Ascending aorta (tissue), 2 donors: ENCODE measurements at regions not wholly inside any gene's neighbourhood (a gene's known extent, or its start where the extent isn't known, plus 50 kb on each side); places are given as distances from the start of the nearest gene placed in this dataset.

Experiments used
- DNase-seq, 2 donors: peaks; one replicate each; pipeline ENCODE4 v3.0.0-alpha.2; 2019; ENCODE audit warnings: low spot score in 2 of 2
- H3K27ac ChIP-seq, 2 donors: fragments of 200-600 bp; sonication (generic); one replicate each; pipeline ENCODE4 v1.5.1; 2016 to 2017; ENCODE audit warnings: mild to moderate bottlenecking in 1 of 2
- H3K27me3 ChIP-seq: fragments of 200-600 bp; sonication (generic); one replicate; pipeline ENCODE4 v1.5.1; 2017
- H3K36me3 ChIP-seq, 2 donors: fragments of 200-600 bp; sonication (generic); one replicate each; pipeline ENCODE4 v1.5.1; 2016
- H3K4me1 ChIP-seq, 2 donors: fragments of 200-600 bp; sonication (generic); one replicate each; pipeline ENCODE4 v1.5.1; 2016 to 2017; ENCODE audit warnings: mild to moderate bottlenecking in 1 of 2
- H3K4me3 ChIP-seq, 2 donors: fragments of 200-600 bp; sonication (generic); one replicate each; pipeline ENCODE4 v1.5.1; 2016 to 2017; ENCODE audit warnings: mild to moderate bottlenecking in 1 of 2
- H3K9me3 ChIP-seq, 2 donors: fragments of 200-600 bp; sonication (generic); one replicate each; pipeline ENCODE4 v1.5.1; 2016
- intact Hi-C: fragments of 100-400 bp; cut with DNase I; formaldehyde crosslinking; loops from one replicate; pipeline ENCODE4 v1.15.1; 2023
- TF ChIP-seq, protein P1 (sequence below), 3 experiments: fragments of 200-600 bp in 2 of 3; fragments of 450-650 bp in 1 of 3; sonication (generic) in 2 of 3; IDR thresholded peaks; one replicate each; pipeline ENCODE4 v1.5.1; 2016 to 2019; ENCODE audit warnings: antibody characterized with exemption in 3 of 3, mild to moderate bottlenecking in 1 of 3, moderate library complexity in 1 of 3

DNA sequence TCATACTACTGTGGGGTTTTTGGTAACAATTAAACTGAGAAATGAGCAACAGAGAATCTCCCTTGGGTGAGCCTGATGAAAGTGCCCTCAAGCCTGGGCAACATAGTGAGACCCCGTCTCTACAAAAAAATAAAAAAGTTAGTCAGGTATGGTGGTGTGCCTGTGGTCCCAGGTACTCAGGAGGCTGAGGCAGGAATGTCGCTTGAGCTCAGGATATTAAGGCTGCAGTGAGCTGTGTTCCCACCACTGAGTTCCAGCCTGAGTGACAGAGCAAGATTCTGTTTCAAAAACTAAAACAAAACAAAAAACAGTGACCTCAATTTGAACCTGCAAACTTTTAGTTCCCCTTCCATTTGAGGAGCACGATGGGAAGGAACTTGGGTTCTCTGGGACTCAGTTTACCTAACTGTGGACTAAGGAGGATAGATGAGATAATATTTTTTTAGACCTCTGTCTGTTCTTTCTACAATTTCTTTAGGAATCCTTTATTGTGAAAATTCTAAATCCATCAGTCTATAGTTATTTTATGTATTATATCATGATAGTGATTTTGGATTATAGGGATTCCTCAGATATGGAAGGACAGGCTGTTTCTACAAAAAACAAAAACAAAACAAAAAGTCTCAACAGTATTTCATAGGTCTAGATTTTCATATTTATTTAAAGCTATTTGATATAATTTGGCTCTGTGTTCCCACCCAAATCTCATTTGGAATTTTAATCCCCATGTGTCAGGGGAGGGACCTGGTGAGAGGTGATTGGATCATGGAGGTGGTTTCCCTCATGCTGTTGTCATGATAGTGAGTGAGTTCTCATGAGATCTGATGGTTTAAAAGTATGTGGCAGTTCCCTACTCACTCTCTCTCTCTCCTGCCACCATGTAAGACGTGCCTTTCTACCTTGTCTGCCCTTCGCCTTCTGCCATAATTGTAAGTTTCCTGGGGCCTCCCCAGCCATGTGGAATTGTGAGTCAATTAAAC, 178.6 kb downstream of the MYCN start:
- Histone ChIP-seq H3K27me3 (no peaks in the 10 kb centered on the region), H3K27ac (no peak overlapping the region), H3K36me3 (no peaks in the 10 kb centered on the region), H3K9me3 (no peaks in the 10 kb centered on the region), H3K4me3 (no peak overlapping the region), H3K4me1 (no peaks in the 10 kb centered on the region)
- DNase-seq = no peak
- TF ChIP-seq, protein P1, sequence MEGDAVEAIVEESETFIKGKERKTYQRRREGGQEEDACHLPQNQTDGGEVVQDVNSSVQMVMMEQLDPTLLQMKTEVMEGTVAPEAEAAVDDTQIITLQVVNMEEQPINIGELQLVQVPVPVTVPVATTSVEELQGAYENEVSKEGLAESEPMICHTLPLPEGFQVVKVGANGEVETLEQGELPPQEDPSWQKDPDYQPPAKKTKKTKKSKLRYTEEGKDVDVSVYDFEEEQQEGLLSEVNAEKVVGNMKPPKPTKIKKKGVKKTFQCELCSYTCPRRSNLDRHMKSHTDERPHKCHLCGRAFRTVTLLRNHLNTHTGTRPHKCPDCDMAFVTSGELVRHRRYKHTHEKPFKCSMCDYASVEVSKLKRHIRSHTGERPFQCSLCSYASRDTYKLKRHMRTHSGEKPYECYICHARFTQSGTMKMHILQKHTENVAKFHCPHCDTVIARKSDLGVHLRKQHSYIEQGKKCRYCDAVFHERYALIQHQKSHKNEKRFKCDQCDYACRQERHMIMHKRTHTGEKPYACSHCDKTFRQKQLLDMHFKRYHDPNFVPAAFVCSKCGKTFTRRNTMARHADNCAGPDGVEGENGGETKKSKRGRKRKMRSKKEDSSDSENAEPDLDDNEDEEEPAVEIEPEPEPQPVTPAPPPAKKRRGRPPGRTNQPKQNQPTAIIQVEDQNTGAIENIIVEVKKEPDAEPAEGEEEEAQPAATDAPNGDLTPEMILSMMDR (IDR thresholded peaks at IDR 0.05) = no peak
- intact Hi-C loops = no loop called here

DNA sequence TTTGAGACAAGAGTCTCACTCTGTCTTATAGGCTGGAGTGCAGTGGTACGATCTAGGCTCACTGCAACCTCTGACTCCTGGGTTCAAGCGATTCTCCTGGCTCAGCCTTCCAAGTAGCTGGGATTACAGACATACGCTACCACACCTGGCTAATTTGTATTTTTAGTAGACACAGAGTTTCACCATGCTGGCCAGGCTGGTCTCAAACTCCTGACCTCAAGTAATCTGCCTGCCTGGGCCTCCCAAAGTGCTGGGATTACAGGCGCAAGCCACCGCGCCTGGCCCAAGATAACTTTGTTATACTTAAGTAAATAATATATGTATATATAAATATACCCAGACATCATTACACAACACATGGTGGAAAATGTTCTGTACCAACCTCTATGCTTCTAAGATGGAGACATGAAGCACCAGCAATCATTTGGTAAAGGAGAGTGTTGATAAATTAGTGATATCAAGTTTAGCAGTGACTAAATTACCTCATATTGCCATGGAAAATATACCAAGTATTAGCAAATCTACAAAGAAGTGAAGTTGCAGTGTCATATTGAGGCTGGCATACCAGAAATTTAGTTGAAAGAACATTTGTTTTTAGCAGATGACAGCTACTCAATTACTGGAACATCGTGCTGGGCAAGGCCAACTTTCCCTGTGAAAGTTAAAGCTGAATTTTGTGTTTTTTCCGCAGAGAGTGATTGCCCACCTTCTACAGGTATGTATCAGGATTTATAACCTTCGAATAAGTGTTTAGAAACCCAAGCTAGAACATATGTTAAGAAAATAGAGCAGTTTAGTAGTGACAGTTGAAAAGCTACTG, 177.7 kb downstream of the MYCN start:
- Histone ChIP-seq H3K4me3 (no peak overlapping the region), H3K4me1 (no peaks in the 10 kb centered on the region), H3K9me3 (no peaks in the 10 kb centered on the region), H3K36me3 (no peaks in the 10 kb centered on the region), H3K27me3 (no peaks in the 10 kb centered on the region), H3K27ac (no peak overlapping the region)
- TF ChIP-seq, protein P1 (IDR thresholded peaks at IDR 0.05) = no peak
- no peak for DNase-seq
- intact Hi-C loops = no loop called here

DNA sequence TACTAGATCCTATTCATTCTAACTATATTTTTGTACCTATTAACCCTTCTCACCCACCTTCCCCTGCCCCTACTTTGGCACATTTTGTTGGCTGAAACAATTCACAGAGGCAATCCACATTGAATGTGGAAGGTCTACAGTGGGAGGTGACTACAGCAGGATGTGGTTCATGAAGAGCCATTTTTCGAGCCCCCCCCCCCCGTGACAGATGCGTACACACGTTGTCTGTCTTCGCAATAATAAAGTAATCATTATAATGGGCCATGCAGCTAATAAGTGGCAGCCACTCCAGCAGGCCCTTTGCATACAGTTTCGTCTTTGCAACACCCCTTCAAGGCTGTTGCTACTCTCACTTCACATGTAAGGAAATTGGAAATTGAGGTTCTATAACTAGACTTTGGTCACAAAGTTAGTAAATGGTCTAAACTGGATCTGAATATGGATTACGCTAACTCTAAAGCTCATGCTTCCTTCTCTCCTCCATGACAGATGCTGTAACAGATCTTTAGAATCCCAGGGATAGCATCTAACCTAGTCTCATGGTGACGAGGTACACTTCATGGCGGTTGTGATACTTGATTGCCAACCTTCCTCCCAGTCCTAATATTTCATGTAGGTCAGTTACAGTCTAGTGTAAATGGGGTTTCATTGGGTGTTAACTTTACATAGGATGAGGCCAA, 176.8 kb downstream of the MYCN start:
- DNase-seq = no peak
- TF ChIP-seq, protein P1 (IDR thresholded peaks at IDR 0.05) = no peak
- intact Hi-C loops = no loop called here

DNA sequence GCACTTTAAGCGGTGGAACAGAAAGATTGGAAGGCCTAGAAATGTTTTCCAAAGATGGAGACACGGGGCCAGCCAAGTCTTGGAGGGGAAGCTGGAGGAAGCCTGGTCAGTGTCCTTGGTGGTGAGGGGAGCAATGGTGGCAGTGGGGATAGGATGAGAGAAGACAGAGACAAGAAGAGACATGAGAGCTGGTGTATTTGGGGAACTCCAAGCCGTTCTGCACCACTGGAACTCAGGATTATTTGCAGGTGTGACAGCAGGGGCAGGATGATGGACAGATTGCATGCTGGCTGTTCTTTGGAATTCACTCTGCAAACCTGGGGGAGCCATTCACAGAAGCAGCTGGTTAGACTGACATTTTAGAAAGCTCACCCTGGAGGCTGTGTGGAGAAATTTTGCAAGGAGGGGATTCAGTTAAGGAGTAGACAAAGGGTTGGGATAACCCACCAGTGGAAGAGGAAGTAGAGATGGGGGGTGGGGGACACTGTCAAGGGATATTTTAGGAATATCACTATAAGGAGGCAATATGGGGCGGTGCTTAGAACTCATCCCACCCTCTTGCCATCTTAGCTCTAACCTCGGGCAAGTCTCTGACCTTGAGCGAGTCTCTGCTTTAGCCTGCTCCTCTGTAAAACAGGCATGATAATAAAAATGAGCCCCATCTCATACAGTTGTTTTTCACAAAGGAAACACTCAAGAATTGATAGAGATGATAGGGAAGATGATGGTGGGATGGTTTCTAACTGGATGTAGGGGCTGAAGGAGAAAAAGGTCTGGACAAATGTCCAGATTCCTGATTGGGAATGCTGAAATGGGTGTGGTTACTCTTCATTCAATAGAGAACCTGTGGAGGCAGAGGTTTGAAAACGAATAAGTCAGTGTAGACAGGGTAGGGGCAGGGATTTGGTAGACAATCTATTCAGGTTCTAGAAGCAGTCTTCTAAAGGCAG, 175.8 kb downstream of the MYCN start:
- Histone ChIP-seq H3K27ac (no peak overlapping the region), H3K27me3 (no peaks in the 10 kb centered on the region), H3K36me3 (no peaks in the 10 kb centered on the region), H3K4me1 (no peaks in the 10 kb centered on the region), H3K9me3 (no peaks in the 10 kb centered on the region), H3K4me3 (no peak overlapping the region)
- TF ChIP-seq, protein P1 (IDR thresholded peaks at IDR 0.05) = no peak
- intact Hi-C loops = no loop called here
- no peak for DNase-seq

More for the DNA sequence above, 176.8 kb downstream of the MYCN start:
- no peaks in the 10 kb centered on the region for H3K9me3 ChIP-seq
- no peaks in the 10 kb centered on the region for H3K4me1 ChIP-seq
- no peaks in the 10 kb centered on the region for H3K36me3 ChIP-seq
- no peaks in the 10 kb centered on the region for H3K27me3 ChIP-seq
- H3K4me3 ChIP-seq = no peak overlapping the region
- H3K27ac ChIP-seq = no peak overlapping the region
